Mesendoderm (in vitro differentiated cells): ENCODE measurements at regions not wholly inside any gene's neighbourhood (a gene's known extent, or its start where the extent isn't known, plus 50 kb on each side); places are given as distances from the start of the nearest gene placed in this dataset.

Experiments used
- DNase-seq: peaks from one replicate; pipeline ENCODE4 v3.0.0; 2013
- H2AK5ac ChIP-seq: 2 replicates; pipeline ENCODE4 v1.6.1; 2013; ENCODE audit warnings: low read length, inconsistent platforms
- H2BK120ac ChIP-seq: 2 replicates; pipeline ENCODE4 v1.6.1; 2013; ENCODE audit warnings: low read depth, mild to moderate bottlenecking, low read length, moderate library complexity, mixed read lengths
- H2BK15ac ChIP-seq: replicated peaks from 2 replicates; pipeline ENCODE4 v1.6.1; 2013; ENCODE audit warnings: low read depth, mild to moderate bottlenecking, moderate library complexity
- H2BK5ac ChIP-seq: 2 replicates; pipeline ENCODE4 v1.6.1; 2013; ENCODE audit warnings: low read length, inconsistent platforms
- H3K18ac ChIP-seq: 2 replicates; pipeline ENCODE4 v1.6.1; 2013; ENCODE audit warnings: mild to moderate bottlenecking, low read length, mixed read lengths
- H3K23ac ChIP-seq: one replicate; pipeline ENCODE4 v1.6.1; 2013; ENCODE audit warnings: low read length
- H3K27ac ChIP-seq: 2 replicates; pipeline ENCODE4 v1.5.1; 2013; ENCODE audit warnings: low read depth, mild to moderate bottlenecking, inconsistent platforms, low read length, moderate library complexity
- H3K27me3 ChIP-seq: 2 replicates; pipeline ENCODE4 v1.6.1; 2013; ENCODE audit warnings: low read length, control low read depth, mild to moderate bottlenecking, inconsistent platforms; ENCODE audit not compliant: insufficient read depth, poor library complexity
- H3K36me3 ChIP-seq: 2 replicates; pipeline ENCODE4 v1.6.1; 2013; ENCODE audit warnings: low read length, inconsistent platforms; ENCODE audit not compliant: control insufficient read depth, insufficient read depth
- H3K4ac ChIP-seq: one replicate; pipeline ENCODE4 v1.6.1; 2013; ENCODE audit warnings: low read depth, mild to moderate bottlenecking, low read length, moderate library complexity
- H3K4me1 ChIP-seq: 2 replicates; pipeline ENCODE4 v1.6.1; 2013; ENCODE audit warnings: low read depth, low read length, inconsistent platforms; ENCODE audit not compliant: control insufficient read depth
- H3K4me2 ChIP-seq: 2 replicates; pipeline ENCODE4 v1.6.1; 2013; ENCODE audit warnings: low read length
- H3K4me3 ChIP-seq: 2 replicates; pipeline ENCODE4 v1.5.1; 2013; ENCODE audit warnings: mild to moderate bottlenecking, low read length
- H3K56ac ChIP-seq: one replicate; pipeline ENCODE4 v1.6.1; 2013; ENCODE audit warnings: low read length
- H3K79me1 ChIP-seq: 2 replicates; pipeline ENCODE4 v1.6.1; 2013; ENCODE audit warnings: low read length, inconsistent platforms
- H3K79me2 ChIP-seq: 2 replicates; pipeline ENCODE4 v1.6.1; 2013; ENCODE audit warnings: mild to moderate bottlenecking, low read length; ENCODE audit not compliant: control insufficient read depth, insufficient read depth
- H3K9ac ChIP-seq: 2 replicates; pipeline ENCODE4 v1.6.1; 2013; ENCODE audit warnings: low read length, inconsistent platforms
- H4K5ac ChIP-seq: one replicate; pipeline ENCODE4 v1.6.1; 2013; ENCODE audit warnings: low read length
- H4K8ac ChIP-seq: one replicate; pipeline ENCODE4 v1.6.1; 2013; ENCODE audit warnings: low read depth, mild to moderate bottlenecking, control low read depth, low read length, moderate library complexity
- WGBS: extraction: QIAGEN DNeasy Blood & Tissue Kit; methylation state at CpG from one replicate; pipeline ENCODE4 v1.1.7; 2013; ENCODE audit warnings: low lambda C conversion rate, missing lambda C conversion rate; ENCODE audit not compliant: insufficient coverage; ENCODE audit errors: extremely low coverage; 5-methylcytosine and 5-hydroxymethylcytosine counted together

- H3K56ac ChIP-seq = no peak overlapping the region
- H3K4me2 ChIP-seq = no peak overlapping the region
- H3K4me3 ChIP-seq = no peak overlapping the region
- H4K5ac ChIP-seq = no peak overlapping the region
- no CpG with 5 or more reads among the region's 2 CpGs for WGBS
- H2BK5ac ChIP-seq = no peak overlapping the region
- H2BK15ac ChIP-seq = no peak overlapping the region
- no peak overlapping the region for H3K4ac ChIP-seq
- H3K4me1 ChIP-seq = peaks cover 6% of the 10 kb centered on the region
- H2BK120ac ChIP-seq = no peak overlapping the region
- H2AK5ac ChIP-seq = no peak overlapping the region
- H3K27ac ChIP-seq = no peak overlapping the region
- no peaks in the 10 kb centered on the region for H3K36me3 ChIP-seq
- no peaks in the 10 kb centered on the region for H3K79me2 ChIP-seq
- no peaks in the 10 kb centered on the region for H3K79me1 ChIP-seq
- no peak overlapping the region for H3K9ac ChIP-seq
- DNase-seq = no peak
- no peak overlapping the region for H4K8ac ChIP-seq
- no peaks in the 10 kb centered on the region for H3K27me3 ChIP-seq
- H3K23ac ChIP-seq = no peak overlapping the region
- H3K18ac ChIP-seq = no peak overlapping the region
These were observed 136.9 kb upstream of the SGK1 start for GRCh38 chr6:134454794-134455193.

- no peak overlapping the region for H4K8ac ChIP-seq
- H3K23ac ChIP-seq = no peak overlapping the region
- H3K27me3 ChIP-seq = no peaks in the 10 kb centered on the region
- no peak overlapping the region for H3K4me3 ChIP-seq
- H3K9ac ChIP-seq = no peak overlapping the region
- H3K27ac ChIP-seq = no peak overlapping the region
- peak; percentile 70 for DNase-seq
- no peak overlapping the region for H3K18ac ChIP-seq
- peak overlapping the region; percentile 16 for H3K4ac ChIP-seq
- H2AK5ac ChIP-seq = no peak overlapping the region
- no peak overlapping the region for H4K5ac ChIP-seq
- peaks cover 6% of the 10 kb centered on the region for H3K4me1 ChIP-seq
- no peaks in the 10 kb centered on the region for H3K79me2 ChIP-seq
- H2BK5ac ChIP-seq = no peak overlapping the region
- WGBS = no CpG with 5 or more reads among the region's 5 CpGs
- no peaks in the 10 kb centered on the region for H3K36me3 ChIP-seq
- H2BK15ac ChIP-seq = no peak overlapping the region
- H3K56ac ChIP-seq = peak overlapping the region; percentile 10
- no peak overlapping the region for H2BK120ac ChIP-seq
- H3K79me1 ChIP-seq = no peaks in the 10 kb centered on the region
- H3K4me2 ChIP-seq = no peak overlapping the region
These were observed 136.0 kb upstream of the SGK1 start for GRCh38 chr6:134453792-134454510.

- H3K36me3 ChIP-seq = no peaks in the 10 kb centered on the region
- H3K18ac ChIP-seq = no peak overlapping the region
- no peak overlapping the region for H3K4ac ChIP-seq
- no peak overlapping the region for H2BK120ac ChIP-seq
- no peak overlapping the region for H4K8ac ChIP-seq
- H4K5ac ChIP-seq = no peak overlapping the region
- no CpG with 5 or more reads among the region's 3 CpGs for WGBS
- no peak overlapping the region for H3K9ac ChIP-seq
- no peak overlapping the region for H2BK5ac ChIP-seq
- no peak overlapping the region for H2AK5ac ChIP-seq
- DNase-seq = no peak
- H3K23ac ChIP-seq = no peak overlapping the region
- H2BK15ac ChIP-seq = no peak overlapping the region
- H3K27ac ChIP-seq = no peak overlapping the region
- H3K4me2 ChIP-seq = no peak overlapping the region
- H3K4me1 ChIP-seq = peaks cover 6% of the 10 kb centered on the region
- no peak overlapping the region for H3K56ac ChIP-seq
- H3K27me3 ChIP-seq = no peaks in the 10 kb centered on the region
- H3K79me2 ChIP-seq = no peaks in the 10 kb centered on the region
- no peak overlapping the region for H3K4me3 ChIP-seq
- no peaks in the 10 kb centered on the region for H3K79me1 ChIP-seq
These were observed 135.0 kb upstream of the SGK1 start for GRCh38 chr6:134452906-134453305.

GRCh38 chr6:134451529-134451928 is 133.6 kb upstream of the SGK1 start:
- Histone ChIP-seq H4K8ac (no peak overlapping the region), H2AK5ac (no peak overlapping the region), H3K4me2 (no peak overlapping the region), H3K27ac (no peak overlapping the region), H3K4ac (no peak overlapping the region), H3K18ac (no peak overlapping the region), H4K5ac (no peak overlapping the region), H3K9ac (no peak overlapping the region), H3K56ac (no peak overlapping the region), H3K4me1 (peaks cover 6% of the 10 kb centered on the region), H3K79me1 (no peaks in the 10 kb centered on the region), H2BK5ac (no peak overlapping the region), H2BK120ac (no peak overlapping the region), H2BK15ac (no peak overlapping the region), H3K36me3 (no peaks in the 10 kb centered on the region), H3K27me3 (no peaks in the 10 kb centered on the region), H3K79me2 (no peaks in the 10 kb centered on the region), H3K23ac (no peak overlapping the region), H3K4me3 (no peak overlapping the region)
- no peak for DNase-seq
- no CpG with 5 or more reads among the region's 1 CpG for WGBS

GRCh38 chr6:134449781-134450180 is 131.9 kb upstream of the SGK1 start:
- no peak overlapping the region for H3K18ac ChIP-seq
- H2BK5ac ChIP-seq = no peak overlapping the region
- DNase-seq = no peak
- H3K79me1 ChIP-seq = no peaks in the 10 kb centered on the region
- H3K4me2 ChIP-seq = no peak overlapping the region
- H3K27ac ChIP-seq = no peak overlapping the region
- H2BK120ac ChIP-seq = no peak overlapping the region
- no peak overlapping the region for H4K8ac ChIP-seq
- no peak overlapping the region for H3K4me3 ChIP-seq
- H3K23ac ChIP-seq = no peak overlapping the region
- H3K4ac ChIP-seq = no peak overlapping the region
- H3K56ac ChIP-seq = no peak overlapping the region
- no peaks in the 10 kb centered on the region for H3K27me3 ChIP-seq
- WGBS = no CpG with 5 or more reads among the region's 2 CpGs
- H4K5ac ChIP-seq = no peak overlapping the region
- H3K36me3 ChIP-seq = no peaks in the 10 kb centered on the region
- no peaks in the 10 kb centered on the region for H3K79me2 ChIP-seq
- no peak overlapping the region for H2BK15ac ChIP-seq
- H3K4me1 ChIP-seq = peaks cover 6% of the 10 kb centered on the region
- no peak overlapping the region for H2AK5ac ChIP-seq
- no peak overlapping the region for H3K9ac ChIP-seq

GRCh38 chr6:134449004-134449403 is 131.1 kb upstream of the SGK1 start:
- no peak for DNase-seq
- Histone ChIP-seq H2AK5ac (no peak overlapping the region), H3K79me2 (no peaks in the 10 kb centered on the region), H3K23ac (no peak overlapping the region), H3K4me1 (peaks cover 2% of the 10 kb centered on the region), H3K36me3 (no peaks in the 10 kb centered on the region), H4K8ac (no peak overlapping the region), H2BK120ac (no peak overlapping the region), H3K4ac (no peak overlapping the region), H4K5ac (no peak overlapping the region), H3K9ac (no peak overlapping the region), H3K79me1 (no peaks in the 10 kb centered on the region), H3K27me3 (no peaks in the 10 kb centered on the region), H3K4me2 (no peak overlapping the region), H3K4me3 (no peak overlapping the region), H2BK15ac (no peak overlapping the region), H2BK5ac (no peak overlapping the region), H3K56ac (no peak overlapping the region), H3K27ac (no peak overlapping the region), H3K18ac (no peak overlapping the region)
- WGBS = no CpG with 5 or more reads among the region's 1 CpG
